ENCODE measurements at regions not wholly inside any gene's neighbourhood (a gene's known extent, or its start where the extent isn't known, plus 50 kb on each side); places are given as distances from the start of the nearest gene placed in this dataset.

GRCh38 chrX:99777912-99778311 is 632.2 kb downstream of the PCDH19 start:
- Histone ChIP-seq H3K9ac (ENCODE audit: insufficient read depth, low read length, poor library complexity, severe bottlenecking) (no peak overlapping the region), H3K27ac (ENCODE audit: low read depth in 1 of 2, low read length in 2 of 2) (no peak overlapping the region), H3K4me3 (replicated peaks in 1 of 3; ENCODE audit: low read depth in 2 of 3, low read length in 3 of 3) (no peak overlapping the region), H4K20me1 (ENCODE audit: insufficient read depth, low read length) (no peaks in the 10 kb centered on the region), H3K4me1 (ENCODE audit: control insufficient read depth in 1 of 2, insufficient read depth in 2 of 2, low read length in 2 of 2) (no peaks in the 10 kb centered on the region), H3K79me2 (ENCODE audit: insufficient read depth, low read length) (no peaks in the 10 kb centered on the region), H2AFZ (ENCODE audit: insufficient read depth, low read depth, low read length, poor library complexity, severe bottlenecking) (no peak overlapping the region), H3K4me2 (replicated peaks; ENCODE audit: extremely low read depth, low read length, poor library complexity, severe bottlenecking) (no peak overlapping the region), H3K36me3 (replicated peaks in 1 of 2; ENCODE audit: control insufficient read depth in 1 of 2, insufficient read depth in 2 of 2, low read length in 2 of 2) (no peaks in the 10 kb centered on the region), H3K27me3 (ENCODE audit: control insufficient read depth in 2 of 2, insufficient read depth in 2 of 2, low read length in 2 of 2) (no peaks in the 10 kb centered on the region), H3K9me3 (replicated peaks in 1 of 2; ENCODE audit: control insufficient read depth in 1 of 2, insufficient read depth in 1 of 2, low read length in 2 of 2) (peaks cover 0 to 4% of the 10 kb centered on the region in 2 donors)
- Mint-ChIP-seq H3K27ac (no peak overlapping the region), H3K27me3 (ENCODE audit: low read depth in 3 of 3) (no peaks in the 10 kb centered on the region), H3K4me1 (no peaks in the 10 kb centered on the region), H3K4me3 (no peak overlapping the region), H3K36me3 (no peaks in the 10 kb centered on the region), H3K9me3 (peaks cover 0 to 6% (median 2%) of the 10 kb centered on the region in 7 donors)
- no peak for DNase-seq
- no peak for TF ChIP-seq CTCF (IDR thresholded peaks at IDR 0.05)
- 100% methylated on average over 1 of the region's 1 CpG for WGBS (ENCODE audit: insufficient coverage)
- intact Hi-C loops (cut with micrococcal nuclease) = no loop called here

- Mint-ChIP-seq H3K27ac (no peak overlapping the region), H3K4me3 (no peak overlapping the region), H3K9me3 (peaks cover 0 to 17% (median 2%) of the 10 kb centered on the region in 7 donors), H3K27me3 (ENCODE audit: low read depth in 3 of 3) (no peaks in the 10 kb centered on the region), H3K36me3 (no peaks in the 10 kb centered on the region), H3K4me1 (no peaks in the 10 kb centered on the region)
- peaks cover 9 to 19% of the 10 kb centered on the region in 2 donors for H3K9me3 ChIP-seq (replicated peaks in 1 of 2; ENCODE audit: control insufficient read depth in 1 of 2, insufficient read depth in 1 of 2, low read length in 2 of 2)
- H3K27ac ChIP-seq (ENCODE audit: low read depth in 1 of 2, low read length in 2 of 2) = no peak overlapping the region
- no peaks in the 10 kb centered on the region for H3K4me1 ChIP-seq (ENCODE audit: control insufficient read depth in 1 of 2, insufficient read depth in 2 of 2, low read length in 2 of 2)
- DNase-seq = no peak
- H2AFZ ChIP-seq (ENCODE audit: insufficient read depth, low read depth, low read length, poor library complexity, severe bottlenecking) = no peak overlapping the region
- no peaks in the 10 kb centered on the region for H3K36me3 ChIP-seq (replicated peaks in 1 of 2; ENCODE audit: control insufficient read depth in 1 of 2, insufficient read depth in 2 of 2, low read length in 2 of 2)
- WGBS (ENCODE audit: insufficient coverage) = 86% methylated on average over 1 of the region's 3 CpGs
- no peaks in the 10 kb centered on the region for H3K27me3 ChIP-seq (ENCODE audit: control insufficient read depth in 2 of 2, insufficient read depth in 2 of 2, low read length in 2 of 2)
- no peaks in the 10 kb centered on the region for H3K79me2 ChIP-seq (ENCODE audit: insufficient read depth, low read length)
- no peaks in the 10 kb centered on the region for H4K20me1 ChIP-seq (ENCODE audit: insufficient read depth, low read length)
- intact Hi-C loops (cut with micrococcal nuclease) = no loop called here
- no peak overlapping the region for H3K9ac ChIP-seq (ENCODE audit: insufficient read depth, low read length, poor library complexity, severe bottlenecking)
- no peak overlapping the region for H3K4me3 ChIP-seq (replicated peaks in 1 of 3; ENCODE audit: low read depth in 2 of 3, low read length in 3 of 3)
- no peak overlapping the region for H3K4me2 ChIP-seq (replicated peaks; ENCODE audit: extremely low read depth, low read length, poor library complexity, severe bottlenecking)
- TF ChIP-seq CTCF (IDR thresholded peaks at IDR 0.05) = no peak
These were observed 648.3 kb downstream of the PCDH19 start for GRCh38 chrX:99761731-99762130.
